Duodenal mucosa (tissue), 2 donors: ENCODE measurements at regions not wholly inside any gene's neighbourhood (a gene's known extent, or its start where the extent isn't known, plus 50 kb on each side); places are given as distances from the start of the nearest gene placed in this dataset.

ENCODE experiments used
- H3K27ac ChIP-seq: one replicate; pipeline ENCODE4 v1.7.0; 2013; ENCODE audit warnings: low read depth, low read length
- H3K27me3 ChIP-seq, 2 donors: one replicate each; pipeline ENCODE4 v1.7.0; 2013; ENCODE audit warnings: low read length in 2 of 2, control low read depth in 1 of 2; ENCODE audit not compliant: insufficient read depth in 2 of 2, control insufficient read depth in 1 of 2
- H3K36me3 ChIP-seq, 2 donors: one replicate each; pipeline ENCODE4 v1.7.0; 2013; ENCODE audit warnings: low read length in 2 of 2, control low read depth in 1 of 2; ENCODE audit not compliant: insufficient read depth in 2 of 2, control insufficient read depth in 1 of 2
- H3K4me1 ChIP-seq, 2 donors: one replicate each; pipeline ENCODE4 v1.7.0; 2013; ENCODE audit warnings: low read length in 2 of 2, control low read depth in 1 of 2; ENCODE audit not compliant: insufficient read depth in 2 of 2, control insufficient read depth in 1 of 2
- H3K4me3 ChIP-seq, 2 donors: one replicate each; pipeline ENCODE4 v1.7.0; 2013; ENCODE audit warnings: low read length in 2 of 2, low read depth in 1 of 2
- H3K9ac ChIP-seq, 2 donors: one replicate each; pipeline ENCODE4 v1.7.0; 2013; ENCODE audit warnings: low read length in 2 of 2, low read depth in 1 of 2
- H3K9me3 ChIP-seq, 2 donors: one replicate each; pipeline ENCODE4 v1.7.0; 2013; ENCODE audit warnings: low read length in 2 of 2, control low read depth in 1 of 2; ENCODE audit not compliant: control insufficient read depth in 1 of 2

DNA sequence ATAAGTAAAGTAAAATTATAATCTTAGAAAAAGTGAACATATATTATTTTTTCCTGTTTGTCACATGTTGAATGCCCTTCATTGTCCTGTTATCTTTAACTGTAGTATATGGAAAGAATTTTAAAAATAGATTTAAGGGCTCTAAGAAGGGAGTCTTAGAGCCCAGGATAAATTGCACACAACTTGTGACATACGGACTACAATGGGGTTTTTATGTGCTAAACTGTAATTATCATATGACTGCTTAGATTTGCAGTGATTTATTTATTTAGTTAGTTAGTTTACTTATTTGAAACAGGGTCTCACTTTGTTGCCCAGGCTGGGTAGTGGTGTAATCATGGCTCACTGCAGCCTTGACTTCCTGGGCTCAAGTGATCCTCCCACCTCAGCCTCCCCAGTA is 187.8 kb upstream of the HMGA2 start:
- Histone ChIP-seq H3K27ac (no peak overlapping the region), H3K4me3 (no peak overlapping the region), H3K4me1 (no peaks in the 10 kb centered on the region), H3K27me3 (no peaks in the 10 kb centered on the region), H3K9ac (no peak overlapping the region), H3K36me3 (no peaks in the 10 kb centered on the region), H3K9me3 (no peaks in the 10 kb centered on the region)

GRCh38 chr12:65637150-65637549 is 187.1 kb upstream of the HMGA2 start:
- Histone ChIP-seq H3K9ac (no peak overlapping the region), H3K4me3 (no peak overlapping the region), H3K36me3 (no peaks in the 10 kb centered on the region), H3K27me3 (no peaks in the 10 kb centered on the region), H3K9me3 (no peaks in the 10 kb centered on the region), H3K27ac (no peak overlapping the region), H3K4me1 (no peaks in the 10 kb centered on the region)

DNA sequence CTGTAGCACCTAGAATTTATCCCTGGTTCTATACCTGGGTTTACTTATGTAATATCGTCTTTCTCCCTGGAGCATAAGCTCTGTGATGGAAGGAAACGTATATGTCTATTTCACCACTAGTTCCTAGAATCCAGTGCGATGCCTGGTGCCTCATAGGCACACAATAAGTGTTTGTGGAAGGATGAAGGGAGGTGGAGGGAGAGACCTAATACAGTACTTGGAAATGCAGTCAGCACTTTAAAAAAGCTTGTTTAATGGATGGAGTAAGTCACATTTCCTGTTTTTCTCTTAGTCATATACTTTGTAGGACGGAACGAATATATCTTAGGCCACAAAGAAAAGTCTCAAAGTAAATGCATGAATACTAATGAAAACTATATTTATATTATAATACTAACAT is 186.5 kb upstream of the HMGA2 start:
- Histone ChIP-seq H3K9ac (no peak overlapping the region), H3K36me3 (no peaks in the 10 kb centered on the region), H3K4me1 (no peaks in the 10 kb centered on the region), H3K4me3 (no peak overlapping the region), H3K27ac (no peak overlapping the region), H3K9me3 (no peaks in the 10 kb centered on the region), H3K27me3 (no peaks in the 10 kb centered on the region)

GRCh38 chr12:65638324-65638723 is 186.0 kb upstream of the HMGA2 start:
- no peak overlapping the region for H3K27ac ChIP-seq
- no peak overlapping the region for H3K4me3 ChIP-seq
- H3K36me3 ChIP-seq: no peaks in the 10 kb centered on the region

GRCh38 chr12:65640489-65640901 is 183.8 kb upstream of the HMGA2 start:
- no peak overlapping the region for H3K27ac ChIP-seq
- H3K27me3 ChIP-seq: no peaks in the 10 kb centered on the region
- H3K9me3 ChIP-seq: no peaks in the 10 kb centered on the region
- no peak overlapping the region for H3K9ac ChIP-seq
- H3K36me3 ChIP-seq: no peaks in the 10 kb centered on the region
- no peak overlapping the region for H3K4me3 ChIP-seq
- H3K4me1 ChIP-seq: no peaks in the 10 kb centered on the region

More at GRCh38 chr12:65638324-65638723, 186.0 kb upstream of the HMGA2 start:
- Histone ChIP-seq H3K4me1 (no peaks in the 10 kb centered on the region), H3K9me3 (no peaks in the 10 kb centered on the region), H3K27me3 (no peaks in the 10 kb centered on the region), H3K9ac (no peak overlapping the region)

DNA sequence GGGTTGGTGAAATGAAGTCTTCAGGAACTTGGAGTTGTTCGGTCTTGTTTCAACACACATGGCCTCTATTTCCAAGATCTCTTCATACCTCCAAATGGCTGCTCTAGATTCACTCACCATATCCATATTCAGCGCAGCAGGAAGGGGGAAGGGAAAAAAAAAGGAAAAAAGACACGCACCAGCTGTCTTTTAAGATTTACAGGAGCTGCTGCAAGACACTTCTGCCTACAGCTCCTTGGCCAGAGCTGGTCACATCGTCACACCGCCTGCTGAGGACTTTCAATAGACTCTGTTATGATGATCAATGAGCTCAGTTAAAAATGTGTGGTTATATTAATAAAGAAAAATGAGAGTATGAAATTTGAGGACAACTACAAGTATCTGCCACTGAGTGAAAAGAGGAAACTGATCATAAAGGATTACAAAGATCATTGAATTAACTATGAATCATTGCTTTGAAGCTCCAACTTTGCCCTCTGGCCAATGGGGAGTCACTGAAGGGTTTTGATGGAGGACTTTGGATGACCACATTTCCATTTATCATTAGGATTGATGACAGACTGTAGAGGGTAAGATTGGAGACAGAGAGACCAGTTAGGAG is 182.1 kb upstream of the HMGA2 start:
- no peaks in the 10 kb centered on the region for H3K4me1 ChIP-seq
- H3K27me3 ChIP-seq: no peaks in the 10 kb centered on the region

GRCh38 chr12:65643171-65643570 is 181.1 kb upstream of the HMGA2 start:
- no peak overlapping the region for H3K4me3 ChIP-seq
- no peak overlapping the region for H3K27ac ChIP-seq
- no peaks in the 10 kb centered on the region for H3K4me1 ChIP-seq
- H3K36me3 ChIP-seq: no peaks in the 10 kb centered on the region
- H3K9ac ChIP-seq: no peak overlapping the region
- no peaks in the 10 kb centered on the region for H3K27me3 ChIP-seq
- no peaks in the 10 kb centered on the region for H3K9me3 ChIP-seq

More for the DNA sequence above, 182.1 kb upstream of the HMGA2 start:
- Histone ChIP-seq H3K36me3 (no peaks in the 10 kb centered on the region), H3K27ac (no peak overlapping the region), H3K4me3 (no peak overlapping the region), H3K9me3 (no peaks in the 10 kb centered on the region), H3K9ac (no peak overlapping the region)

DNA sequence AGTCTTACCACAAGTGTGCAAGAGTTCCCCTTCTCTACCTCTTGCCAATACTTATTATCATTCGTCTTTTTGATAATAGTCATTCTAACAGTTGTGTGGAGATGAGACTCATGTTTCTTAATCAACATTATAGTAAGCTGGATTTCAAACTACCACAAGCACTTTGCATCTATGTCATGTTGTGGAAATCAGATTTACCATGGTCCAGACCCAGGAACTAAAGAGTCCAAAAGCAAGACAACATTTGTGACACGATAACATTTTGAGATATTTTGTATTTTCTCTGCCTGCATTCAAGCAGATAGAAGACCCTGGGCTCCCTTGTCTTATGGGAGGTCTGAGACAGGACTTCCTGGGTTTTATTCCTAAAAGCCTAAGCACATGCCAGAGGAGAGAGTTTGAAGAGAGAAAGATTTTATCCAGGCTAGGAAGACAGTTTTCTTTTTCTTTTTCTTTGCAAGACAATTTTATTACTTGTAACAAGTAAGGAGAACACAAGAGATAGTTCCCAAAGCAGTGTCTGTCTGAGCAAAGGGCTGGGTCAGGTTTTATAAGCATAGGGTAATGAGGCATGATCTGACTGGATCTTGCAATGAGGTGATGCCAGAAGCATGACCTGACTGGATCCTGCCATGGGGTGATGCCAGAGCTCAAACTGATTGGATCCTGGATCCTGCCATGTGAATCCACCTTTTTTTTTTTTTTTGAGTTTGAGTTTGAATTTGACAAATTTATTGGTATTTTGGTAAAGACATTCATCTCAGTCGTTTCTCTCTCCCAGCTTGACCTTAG is 180.5 kb upstream of the HMGA2 start:
- Histone ChIP-seq H3K4me1 (no peaks in the 10 kb centered on the region), H3K4me3 (no peak overlapping the region), H3K27ac (no peak overlapping the region), H3K27me3 (no peaks in the 10 kb centered on the region), H3K36me3 (no peaks in the 10 kb centered on the region), H3K9me3 (no peaks in the 10 kb centered on the region), H3K9ac (no peak overlapping the region)

GRCh38 chr12:65646127-65646643 is 178.1 kb upstream of the HMGA2 start:
- Histone ChIP-seq H3K27me3 (no peaks in the 10 kb centered on the region), H3K9ac (no peak overlapping the region), H3K27ac (no peak overlapping the region), H3K36me3 (no peaks in the 10 kb centered on the region), H3K4me1 (no peaks in the 10 kb centered on the region), H3K4me3 (no peak overlapping the region), H3K9me3 (no peaks in the 10 kb centered on the region)

- Histone ChIP-seq H3K4me3 (no peak overlapping the region), H3K27me3 (no peaks in the 10 kb centered on the region)
Observed at GRCh38 chr12:65647074-65647473, 177.2 kb upstream of the HMGA2 start.

More at GRCh38 chr12:65647074-65647473, 177.2 kb upstream of the HMGA2 start:
- no peaks in the 10 kb centered on the region for H3K36me3 ChIP-seq
- no peaks in the 10 kb centered on the region for H3K9me3 ChIP-seq
- H3K9ac ChIP-seq: no peak overlapping the region
- no peak overlapping the region for H3K27ac ChIP-seq
- H3K4me1 ChIP-seq: no peaks in the 10 kb centered on the region
